Mesothelial cell of epicardium (in vitro differentiated cells): ENCODE measurements at regions not wholly inside any gene's neighbourhood (a gene's known extent, or its start where the extent isn't known, plus 50 kb on each side); places are given as distances from the start of the nearest gene placed in this dataset.

ENCODE experiments used
- DNase-seq, 2 experiments: peaks; one replicate each; pipeline ENCODE4 v3.0.0; 2021; ENCODE audit warnings: low spot score in 2 of 2; ENCODE audit not compliant: unreplicated experiment in 2 of 2
- H3K27ac Mint-ChIP-seq: 2 replicates; pipeline ENCODE4 v1.8.0; 2021; ENCODE audit warnings: mixed read lengths
- H3K27me3 Mint-ChIP-seq: 2 replicates; pipeline ENCODE4 v1.8.0; 2021; ENCODE audit warnings: low read depth, mixed read lengths
- H3K36me3 Mint-ChIP-seq: 2 replicates; pipeline ENCODE4 v1.8.0; 2021; ENCODE audit warnings: mixed read lengths
- H3K4me1 Mint-ChIP-seq: 2 replicates; pipeline ENCODE4 v1.8.0; 2021; ENCODE audit warnings: mixed read lengths
- H3K4me3 Mint-ChIP-seq: 2 replicates; pipeline ENCODE4 v1.8.0; 2021; ENCODE audit warnings: mild to moderate bottlenecking, moderate library complexity, mixed read lengths
- H3K9me3 Mint-ChIP-seq: 2 replicates; pipeline ENCODE4 v1.8.0; 2021; ENCODE audit warnings: mixed read lengths
- CTCF ChIP-seq: fragments of 200-600 bp; sonication (generic); IDR thresholded peaks from one replicate; pipeline ENCODE4 v1.5.0; 2021; ENCODE audit warnings: antibody characterized with exemption; ENCODE audit not compliant: unreplicated experiment

DNA sequence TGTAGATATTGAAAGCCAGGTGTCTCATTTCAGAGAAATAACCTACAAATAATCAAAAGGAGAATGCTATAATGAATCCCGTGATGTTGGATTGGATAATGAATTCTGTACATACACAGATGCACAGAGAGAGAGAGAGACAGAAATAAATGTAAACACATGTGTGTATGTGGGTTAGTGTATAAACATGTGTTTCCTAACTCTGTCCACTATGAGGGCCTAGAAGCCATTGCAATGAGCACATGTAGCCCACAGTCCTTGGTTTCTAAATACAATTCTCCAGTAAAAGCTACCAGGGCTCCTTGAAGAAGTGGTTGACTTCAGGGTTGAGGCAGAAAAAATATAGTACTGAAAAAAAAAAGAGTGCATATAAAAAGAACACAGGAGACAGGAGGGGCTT lies 109.5 kb downstream of the INHBB start:
- TF ChIP-seq CTCF, result no peak
- no peak for DNase-seq
- H3K4me1 Mint-ChIP-seq, result no peaks in the 10 kb centered on the region
- no peak overlapping the region for H3K4me3 Mint-ChIP-seq
- H3K9me3 Mint-ChIP-seq, result peaks cover 26% of the 10 kb centered on the region
- no peaks in the 10 kb centered on the region for H3K36me3 Mint-ChIP-seq
- H3K27ac Mint-ChIP-seq, result no peak overlapping the region
- peaks cover 2% of the 10 kb centered on the region for H3K27me3 Mint-ChIP-seq

DNA sequence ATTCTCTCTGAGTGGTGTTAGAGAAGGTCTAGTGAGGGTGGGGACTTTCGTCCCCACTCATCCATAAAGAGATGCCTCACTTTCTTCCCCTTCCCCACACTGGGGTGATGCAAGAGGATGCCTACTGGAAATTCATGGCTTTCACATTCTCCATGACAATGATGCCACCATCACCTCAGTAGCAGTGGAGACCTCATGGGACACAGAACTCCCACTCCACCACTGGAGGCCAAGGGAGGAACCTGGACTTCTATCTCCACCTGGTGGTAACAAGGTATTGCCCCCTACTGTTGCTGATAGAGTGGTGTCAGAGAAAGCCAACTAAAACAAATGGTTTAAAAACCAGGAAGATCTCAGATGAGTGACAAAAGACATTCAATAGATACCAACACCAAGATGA lies 110.9 kb downstream of the INHBB start:
- H3K9me3 Mint-ChIP-seq, result peaks cover 26% of the 10 kb centered on the region
- no peak overlapping the region for H3K27ac Mint-ChIP-seq
- no peak for DNase-seq
- peaks cover 2% of the 10 kb centered on the region for H3K27me3 Mint-ChIP-seq
- no peaks in the 10 kb centered on the region for H3K36me3 Mint-ChIP-seq
- no peak overlapping the region for H3K4me3 Mint-ChIP-seq
- no peak for TF ChIP-seq CTCF
- H3K4me1 Mint-ChIP-seq, result no peaks in the 10 kb centered on the region

DNA sequence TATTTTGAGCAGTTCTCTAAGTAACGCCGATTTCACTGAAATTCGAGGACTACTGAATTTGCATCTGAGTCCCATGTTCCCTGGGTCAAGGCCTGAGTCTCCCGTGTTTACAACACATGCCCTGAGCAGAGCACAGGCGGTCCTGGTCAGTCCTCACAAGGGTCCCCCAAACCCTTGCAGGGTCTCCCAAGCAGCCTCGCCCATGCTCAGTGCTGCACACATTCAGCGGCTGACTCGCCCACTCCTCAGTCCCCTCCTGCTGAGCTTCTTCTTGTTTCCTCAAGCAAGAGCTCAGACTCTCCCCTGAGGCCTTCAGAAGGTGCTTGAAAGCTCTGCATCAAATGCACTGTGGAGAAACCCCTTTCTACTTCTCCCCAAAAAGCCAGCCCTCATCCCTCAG lies 114.6 kb downstream of the INHBB start:
- H3K4me3 Mint-ChIP-seq, result no peak overlapping the region
- H3K27ac Mint-ChIP-seq, result no peak overlapping the region
- peaks cover 8% of the 10 kb centered on the region for H3K27me3 Mint-ChIP-seq
- no peaks in the 10 kb centered on the region for H3K36me3 Mint-ChIP-seq
- DNase-seq, result no peak
- peaks cover 4% of the 10 kb centered on the region for H3K4me1 Mint-ChIP-seq
- no peak for TF ChIP-seq CTCF
- peaks cover 26% of the 10 kb centered on the region for H3K9me3 Mint-ChIP-seq

GRCh38 chr2:120461092-120461491 lies 115.2 kb downstream of the INHBB start:
- TF ChIP-seq CTCF, result no peak
- no peaks in the 10 kb centered on the region for H3K36me3 Mint-ChIP-seq
- H3K27ac Mint-ChIP-seq, result no peak overlapping the region
- H3K27me3 Mint-ChIP-seq, result peaks cover 8% of the 10 kb centered on the region
- peaks cover 26% of the 10 kb centered on the region for H3K9me3 Mint-ChIP-seq
- peaks cover 10% of the 10 kb centered on the region for H3K4me1 Mint-ChIP-seq
- no peak overlapping the region for H3K4me3 Mint-ChIP-seq
- no peak for DNase-seq

DNA sequence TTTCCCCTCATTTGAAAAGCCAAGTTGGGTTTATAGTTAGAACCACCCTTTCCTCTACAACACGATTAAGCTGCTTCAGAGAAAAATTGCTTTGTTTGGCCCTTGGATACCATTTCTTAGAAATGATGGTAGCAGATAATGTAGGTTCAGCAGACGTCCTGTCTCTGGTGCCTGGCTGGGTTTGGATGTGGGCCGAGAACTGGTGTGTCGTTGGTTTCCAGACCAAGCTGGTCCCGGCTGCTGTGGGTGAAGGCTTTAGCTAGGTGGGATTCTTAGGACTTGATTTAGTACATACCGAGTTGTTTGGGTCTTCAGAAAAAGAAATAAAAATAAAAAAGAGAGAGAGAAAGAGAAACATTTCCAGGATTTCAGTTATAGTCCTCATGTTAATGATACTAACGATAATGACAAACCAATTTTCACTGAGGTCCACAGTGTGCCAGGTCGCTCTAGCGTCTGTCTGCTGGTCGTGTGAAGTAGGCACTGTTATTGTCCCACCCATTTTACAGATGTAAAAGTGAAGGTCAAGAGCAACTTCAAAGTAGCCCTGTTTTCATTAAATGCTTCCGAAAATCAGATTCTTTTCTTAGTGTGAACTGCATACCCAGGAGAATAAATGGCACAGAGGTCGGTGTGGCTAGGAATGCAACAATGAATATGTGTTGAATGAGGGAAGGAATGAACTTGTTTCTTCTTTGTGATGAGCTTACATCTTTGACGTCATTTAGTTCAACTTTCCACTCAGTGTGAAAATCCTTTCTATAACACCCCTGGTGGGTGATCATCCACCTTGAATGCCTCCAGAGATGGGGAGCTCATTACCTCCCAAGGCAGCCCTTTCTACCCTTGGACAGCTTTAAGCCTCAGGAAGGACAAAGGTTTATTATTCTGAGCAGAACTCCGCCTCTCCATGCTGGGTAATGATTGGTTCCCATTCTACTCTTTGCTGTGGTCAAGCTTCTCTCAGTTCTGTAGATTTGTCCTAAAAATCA lies 115.9 kb downstream of the INHBB start:
- no peak for DNase-seq
- Mint-ChIP-seq H3K4me1 (peaks cover 17% of the 10 kb centered on the region), H3K27me3 (peaks cover 8% of the 10 kb centered on the region), H3K36me3 (no peaks in the 10 kb centered on the region), H3K9me3 (peaks cover 26% of the 10 kb centered on the region), H3K4me3 (no peak overlapping the region), H3K27ac (no peak overlapping the region)
- no peak for TF ChIP-seq CTCF
